A549 (cell line): ENCODE measurements at regions not wholly inside any gene's neighbourhood (a gene's known extent, or its start where the extent isn't known, plus 50 kb on each side); places are given as distances from the start of the nearest gene placed in this dataset.
A peak's percentile ranks its signal among the peaks of the same experiment; 100 is the strongest.

ENCODE experiments used
- ATAC-seq, 2 experiments: fragments of 200-7000 bp in 1 of 2; fragments of >200 bp in 1 of 2; cut with Nextera tagmentation in 1 of 2; cut with Tn5 transposase in 1 of 2; 3 replicates each; pipeline versions ENCODE4 v1.8.0 to v1.9.1; 2018 to 2020; ENCODE audit warnings: mild to moderate bottlenecking in 1 of 2, moderate library complexity in 1 of 2
- CTCF ChIA-PET: fragments of 300-600 bp; sonication (Branson Sonifier 250); formaldehyde crosslinking; extraction: SDS; loops from one replicate; lab custom pipeline; 2021; ENCODE audit warnings: antibody characterized with exemption, inconsistent platforms; lab: Yijun Ruan, JAX
- POLR2A ChIA-PET: fragments of 350-600 bp; formaldehyde crosslinking; extraction: SDS; loops from one replicate; lab custom pipeline; 2021; ENCODE audit warnings: antibody characterized with exemption, inconsistent platforms; lab: Yijun Ruan, JAX
- DNase-seq, 2 experiments: peaks; one replicate each; pipeline versions ENCODE4 v3.0.0 to v3.0.0-alpha.2; 2011 to 2016; ENCODE audit warnings: low read depth in 1 of 2, low spot score in 1 of 2
- FAIRE-seq: peaks from 2 replicates; lab custom pipeline; 2011; peaks lifted over from hg19 to GRCh38; lab: Jason Lieb, UNC
- H3K27ac ChIP-seq, 2 experiments: fragments of >200 bp; sonication (Bioruptor Twin); formaldehyde crosslinking; 3 replicates each; pipeline ENCODE4 v1.5.1; 2016 to 2017
- H3K4me1 ChIP-seq: fragments of >200 bp; sonication (Bioruptor Twin); formaldehyde crosslinking; 3 replicates; pipeline ENCODE4 v1.6.1; 2016
- H3K4me2 ChIP-seq: fragments of >200 bp; sonication (Bioruptor Twin); formaldehyde crosslinking; 3 replicates; pipeline ENCODE4 v1.6.1; 2016
- H3K4me3 ChIP-seq: fragments of >200 bp; sonication (Bioruptor Twin); formaldehyde crosslinking; 3 replicates; pipeline ENCODE4 v1.5.1; 2016
- H3K9me3 ChIP-seq: fragments of >200 bp; sonication (Bioruptor Twin); formaldehyde crosslinking; 3 replicates; pipeline ENCODE4 v1.6.1; 2016
- ATOH8 ChIP-seq: fragments of 250-450 bp; sonication (Bioruptor Pico); IDR thresholded peaks from 2 replicates; pipeline ENCODE4 v1.5.0; 2020; ENCODE audit warnings: low read depth, mild to moderate bottlenecking, moderate library complexity
- BHLHE40 ChIP-seq: IDR thresholded peaks from 2 replicates; pipeline ENCODE4 v1.6.1; 2012; ENCODE audit warnings: low read depth, low read length, inconsistent platforms
- CEBPB ChIP-seq, 2 experiments: fragments of >200 bp in 1 of 2; sonication (Bioruptor Twin) in 1 of 2; formaldehyde crosslinking in 1 of 2; IDR thresholded peaks; 2 replicates each; pipeline ENCODE4 v1.6.1; 2012 to 2016
- CTCF ChIP-seq: fragments of >200 bp; sonication (Bioruptor Twin); formaldehyde crosslinking; IDR thresholded peaks from 3 replicates; pipeline ENCODE4 v1.5.1; 2016
- ELK1 ChIP-seq: fragments of 150-350 bp; IDR thresholded peaks from 2 replicates; pipeline ENCODE4 v1.6.1; 2014; ENCODE audit warnings: low read depth, mild to moderate bottlenecking, low read length
- EP300 ChIP-seq, 2 experiments: fragments of >200 bp; sonication (Bioruptor Twin); formaldehyde crosslinking; IDR thresholded peaks; 2 replicates in 1 of 2; 3 replicates in 1 of 2; pipeline ENCODE4 v1.6.1; 2016 to 2017
- FOSL2 ChIP-seq, 2 experiments: fragments of 450-650 bp in 1 of 2; fragments of >200 bp in 1 of 2; sonication (Bioruptor Twin) in 1 of 2; formaldehyde crosslinking; IDR thresholded peaks; 2 replicates each; pipeline versions ENCODE4 v1.5.0 to v1.6.1; 2016 to 2020; ENCODE audit warnings: mild to moderate bottlenecking in 1 of 2, moderate library complexity in 1 of 2
- FOXS1 ChIP-seq: fragments of 250-450 bp; sonication (Bioruptor Pico); IDR thresholded peaks from 2 replicates; pipeline ENCODE4 v1.5.0; 2020; ENCODE audit warnings: mild to moderate bottlenecking, moderate library complexity
- GATA3 ChIP-seq: IDR thresholded peaks from 2 replicates; pipeline ENCODE4 v1.6.1; 2012; ENCODE audit warnings: borderline replicate concordance
- HMGXB4 ChIP-seq: fragments of 250-450 bp; sonication (Bioruptor Pico); IDR thresholded peaks from 2 replicates; pipeline ENCODE4 v1.5.0; 2021; ENCODE audit warnings: mild to moderate bottlenecking, moderate library complexity, borderline replicate concordance
- JUN ChIP-seq, 2 experiments: fragments of >200 bp; sonication (Bioruptor Twin); formaldehyde crosslinking; IDR thresholded peaks; 2 replicates in 1 of 2; 3 replicates in 1 of 2; pipeline ENCODE4 v1.6.1; 2016 to 2017
- JUNB ChIP-seq: fragments of >200 bp; sonication (Bioruptor Twin); formaldehyde crosslinking; IDR thresholded peaks from 2 replicates; pipeline ENCODE4 v1.6.1; 2016
- MAFK ChIP-seq: fragments of 450-650 bp; IDR thresholded peaks from 2 replicates; pipeline ENCODE4 v1.6.1; 2014; ENCODE audit not compliant: partially characterized antibody
- PHF8 ChIP-seq: fragments of 200-600 bp; sonication (generic); IDR thresholded peaks from 2 replicates; pipeline ENCODE4 v1.6.1; 2016; ENCODE audit warnings: low read depth, mild to moderate bottlenecking, antibody characterized with exemption, moderate library complexity, borderline replicate concordance
- SREBF2 ChIP-seq: fragments of 450-650 bp; IDR thresholded peaks from 2 replicates; pipeline ENCODE4 v1.6.1; 2014; ENCODE audit warnings: mild to moderate bottlenecking, moderate library complexity
- TP53 ChIP-seq: fragments of 250-450 bp; sonication (Bioruptor Pico); IDR thresholded peaks from 2 replicates; pipeline ENCODE4 v1.5.0; 2021; ENCODE audit warnings: mild to moderate bottlenecking, moderate library complexity
- ZFP36 ChIP-seq: fragments of 450-650 bp; IDR thresholded peaks from 2 replicates; pipeline ENCODE4 v1.6.1; 2014; ENCODE audit warnings: borderline replicate concordance; ENCODE audit not compliant: partially characterized antibody
- WGBS: methylation state at CpG from one replicate; pipeline ENCODE4 v1.1.6; 2017; ENCODE audit errors: missing lambda C conversion rate; 5-methylcytosine and 5-hydroxymethylcytosine counted together

- 9% methylated on average over 3 of the region's 3 CpGs for WGBS
- no peak overlapping the region for H3K27ac ChIP-seq
- no peaks in the 10 kb centered on the region for H3K4me1 ChIP-seq
- no peak overlapping the region for H3K4me2 ChIP-seq
- ChIA-PET POLR2A (no interaction called here), CTCF (no interaction called here)
- H3K4me3 ChIP-seq: no peak overlapping the region
- ATAC-seq: no peak
- no peak for FAIRE-seq
- TF ChIP-seq ELK1 (no peak), SREBF2 (no peak), JUNB (no peak), MAFK (no peak), PHF8 (no peak), ATOH8 (no peak), FOXS1 (CRISPR knock-in tag) (no peak), GATA3 (no peak), CTCF (no peak), JUN (IDR thresholded peaks at IDR 0.05) (no peak), EP300 (IDR thresholded peaks at IDR 0.05) (no peak), TP53 (CRISPR knock-in tag) (no peak), HMGXB4 (CRISPR knock-in tag) (no peak)
- no peak for DNase-seq
- H3K9me3 ChIP-seq: no peaks in the 10 kb centered on the region
Measured at GRCh38 chr1:221381910-221382623, 359.8 kb downstream of the DUSP10 start.

GRCh38 chr1:221392453-221392852 is 349.4 kb downstream of the DUSP10 start:
- Histone ChIP-seq H3K4me2 (no peak overlapping the region), H3K4me1 (peaks cover 15% of the 10 kb centered on the region; the same call in 1 of the 3 replicates), H3K9me3 (0 out of 3 replicates have a peak, but pooled peaks cover 4% of the 10 kb centered on the region), H3K4me3 (no peak overlapping the region), H3K27ac (no peak overlapping the region)
- FAIRE-seq: no peak
- no peak for DNase-seq
- ChIA-PET POLR2A (no interaction called here), CTCF (no interaction called here)
- TF ChIP-seq CEBPB (IDR thresholded peaks at IDR 0.05) (peak in 1 of 2 experiments; percentile 54; a peak in 1 of 4 replicates), ZFP36 (no peak), BHLHE40 (no peak), FOSL2 (IDR thresholded peaks at IDR 0.05) (no peak), FOSL2 (CRISPR knock-in tag; IDR thresholded peaks at IDR 0.05) (peak; percentile 35), CTCF (no peak)
- WGBS: 46% methylated on average over 1 of the region's 1 CpG
- no peak for ATAC-seq
